ENCODE measurements at regions not wholly inside any gene's neighbourhood (a gene's known extent, or its start where the extent isn't known, plus 50 kb on each side); places are given as distances from the start of the nearest gene placed in this dataset.

- no peak for TF ChIP-seq GATA2 (IDR thresholded peaks at IDR 0.05; ENCODE audit: low read depth, low read length)
- no peak for TF ChIP-seq GATA3 (IDR thresholded peaks at IDR 0.05; ENCODE audit: low read depth, low read length)
These were observed 209.7 kb downstream of the C11orf91 start for GRCh38 chr11:33490842-33491370.
